Thyroid gland (tissue), 4 donors: ENCODE measurements at regions not wholly inside any gene's neighbourhood (a gene's known extent, or its start where the extent isn't known, plus 50 kb on each side); places are given as distances from the start of the nearest gene placed in this dataset.

Experiments used
- CTCF ChIP-seq, 6 experiments: fragments of 200-600 bp in 3 of 6; fragments of 450-650 bp in 3 of 6; sonication (generic) in 3 of 6; IDR thresholded peaks; one replicate each; pipeline ENCODE4 v1.5.1; 2016 to 2019; ENCODE audit warnings: antibody characterized with exemption in 6 of 6, mild to moderate bottlenecking in 2 of 6, inconsistent platforms in 1 of 6, moderate library complexity in 1 of 6
- POLR2A ChIP-seq, 2 donors: fragments of 450-650 bp; IDR thresholded peaks; one replicate each; pipeline ENCODE4 v1.6.1; 2017; ENCODE audit warnings: antibody characterized with exemption in 2 of 2, mild to moderate bottlenecking in 2 of 2, moderate library complexity in 1 of 2

- TF ChIP-seq CTCF (IDR thresholded peaks at IDR 0.05) (no peak), POLR2A (IDR thresholded peaks at IDR 0.05) (no peak)
Measured at GRCh38 chr3:23647706-23648258, 158.0 kb upstream of the UBE2E1 start.
